BLaER1 (cell line): ENCODE measurements at regions not wholly inside any gene's neighbourhood (a gene's known extent, or its start where the extent isn't known, plus 50 kb on each side); places are given as distances from the start of the nearest gene placed in this dataset.

Source experiments
- H3K27ac ChIP-seq: shearing (Covaris generic); formaldehyde crosslinking; 2 replicates; pipeline ENCODE4 v1.8.1; 2022
- H3K27me3 ChIP-seq: shearing (Covaris generic); formaldehyde crosslinking; 2 replicates; pipeline ENCODE4 v1.8.1; 2022
- H3K36me3 ChIP-seq: shearing (Covaris generic); formaldehyde crosslinking; 2 replicates; pipeline ENCODE4 v1.8.1; 2022
- H3K4me1 ChIP-seq: shearing (Covaris generic); formaldehyde crosslinking; 2 replicates; pipeline ENCODE4 v1.8.1; 2022
- H3K4me2 ChIP-seq: shearing (Covaris generic); formaldehyde crosslinking; 2 replicates; pipeline ENCODE4 v1.8.1; 2022
- H3K4me3 ChIP-seq: shearing (Covaris generic); formaldehyde crosslinking; 2 replicates; pipeline ENCODE4 v1.8.1; 2022
- H3K9ac ChIP-seq: shearing (Covaris generic); formaldehyde crosslinking; 2 replicates; pipeline ENCODE4 v1.8.1; 2022
- H3K9me3 ChIP-seq: shearing (Covaris generic); formaldehyde crosslinking; 2 replicates; pipeline ENCODE4 v1.8.1; 2022
- H4K20me1 ChIP-seq: shearing (Covaris generic); formaldehyde crosslinking; 2 replicates; pipeline ENCODE4 v1.8.1; 2022
- Cebpa-rat ChIP-seq: shearing (Covaris generic); IDR thresholded peaks from 2 replicates; pipeline ENCODE4 v1.8.1; 2022

- Histone ChIP-seq H3K36me3 (no peaks in the 10 kb centered on the region), H3K4me2 (no peak overlapping the region), H3K27ac (no peak overlapping the region), H3K4me3 (no peak overlapping the region), H3K27me3 (no peaks in the 10 kb centered on the region), H3K9ac (no peak overlapping the region), H3K4me1 (peaks cover 9% of the 10 kb centered on the region), H3K9me3 (no peaks in the 10 kb centered on the region), H4K20me1 (no peaks in the 10 kb centered on the region)
- TF ChIP-seq Cebpa-rat: no peak
Measured at GRCh38 chr19:31548941-31549340, 199.7 kb upstream of the TSHZ3 start.

- Histone ChIP-seq H3K4me3 (no peak overlapping the region), H3K9ac (no peak overlapping the region), H3K27me3 (no peaks in the 10 kb centered on the region), H3K9me3 (no peaks in the 10 kb centered on the region), H4K20me1 (no peaks in the 10 kb centered on the region), H3K4me1 (0 out of 2 replicates have a peak, but pooled peaks cover 5% of the 10 kb centered on the region), H3K27ac (no peak overlapping the region), H3K36me3 (no peaks in the 10 kb centered on the region), H3K4me2 (no peak overlapping the region)
- no peak for TF ChIP-seq Cebpa-rat
Measured at GRCh38 chr19:31553112-31553845, 204.0 kb upstream of the TSHZ3 start.

DNA sequence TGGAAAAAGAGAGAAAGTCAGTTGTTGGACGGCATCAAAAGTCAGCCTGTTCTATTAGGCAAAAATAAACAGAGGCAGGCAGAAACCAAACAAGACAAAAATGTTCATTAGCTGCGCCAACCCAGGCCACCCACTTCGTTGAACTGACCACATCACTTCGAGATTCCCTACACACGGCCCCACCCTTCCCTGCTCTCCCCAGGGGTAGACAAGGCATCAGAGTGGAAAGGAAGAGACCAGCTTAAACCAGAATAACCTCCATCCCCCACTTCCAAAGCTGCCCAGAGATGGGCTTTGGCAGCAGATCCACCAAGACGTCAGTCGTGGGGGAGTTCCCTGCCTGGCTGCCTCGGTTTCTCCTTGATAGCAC, 204.6 kb upstream of the TSHZ3 start:
- no peak overlapping the region for H3K4me3 ChIP-seq
- H3K4me1 ChIP-seq: 0 out of 2 replicates have a peak, but pooled peaks cover 5% of the 10 kb centered on the region
- no peak for TF ChIP-seq Cebpa-rat
- no peaks in the 10 kb centered on the region for H4K20me1 ChIP-seq
- H3K9ac ChIP-seq: no peak overlapping the region
- no peaks in the 10 kb centered on the region for H3K9me3 ChIP-seq
- H3K4me2 ChIP-seq: no peak overlapping the region
- H3K27ac ChIP-seq: no peak overlapping the region
- no peaks in the 10 kb centered on the region for H3K36me3 ChIP-seq
- H3K27me3 ChIP-seq: no peaks in the 10 kb centered on the region

- Histone ChIP-seq H3K4me2 (no peak overlapping the region), H3K9me3 (no peaks in the 10 kb centered on the region), H3K27ac (no peak overlapping the region), H3K4me1 (0 out of 2 replicates have a peak, but pooled peaks cover 5% of the 10 kb centered on the region), H3K36me3 (no peaks in the 10 kb centered on the region), H3K4me3 (no peak overlapping the region), H3K27me3 (no peaks in the 10 kb centered on the region), H3K9ac (no peak overlapping the region), H4K20me1 (no peaks in the 10 kb centered on the region)
- no peak for TF ChIP-seq Cebpa-rat
Measured at GRCh38 chr19:31554360-31554759, 205.1 kb upstream of the TSHZ3 start.

GRCh38 chr19:31555634-31556215, 206.5 kb upstream of the TSHZ3 start:
- Histone ChIP-seq H3K9ac (no peak overlapping the region), H3K36me3 (no peaks in the 10 kb centered on the region), H3K27ac (no peak overlapping the region), H3K4me3 (no peak overlapping the region), H4K20me1 (no peaks in the 10 kb centered on the region), H3K27me3 (no peaks in the 10 kb centered on the region), H3K9me3 (no peaks in the 10 kb centered on the region), H3K4me1 (0 out of 2 replicates have a peak, but pooled peaks cover 5% of the 10 kb centered on the region), H3K4me2 (no peak overlapping the region)
- no peak for TF ChIP-seq Cebpa-rat

DNA sequence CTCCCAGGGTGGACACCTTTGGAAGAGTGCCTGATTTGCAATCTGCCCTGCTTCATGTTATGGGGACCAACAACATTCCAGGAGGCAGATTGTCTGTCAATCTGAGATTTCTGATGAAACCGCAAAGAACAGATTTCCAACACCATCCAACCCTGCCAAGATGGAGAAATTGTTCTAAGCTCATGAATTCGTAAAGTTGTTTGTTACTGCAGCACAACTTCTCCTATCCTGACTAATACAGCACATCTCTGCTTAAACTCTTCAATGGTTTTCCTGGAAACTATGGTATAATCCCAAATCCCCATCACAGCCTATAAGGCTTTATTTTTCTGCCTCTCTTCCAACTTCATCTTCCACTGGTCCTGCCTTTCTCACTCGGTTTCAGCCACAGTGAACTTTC, 210.3 kb upstream of the TSHZ3 start:
- H3K4me3 ChIP-seq: no peak overlapping the region

GRCh38 chr19:31560086-31561060, 211.1 kb upstream of the TSHZ3 start:
- Histone ChIP-seq H4K20me1 (no peaks in the 10 kb centered on the region), H3K27me3 (no peaks in the 10 kb centered on the region), H3K4me3 (no peak overlapping the region), H3K9me3 (no peaks in the 10 kb centered on the region), H3K4me1 (no peaks in the 10 kb centered on the region), H3K27ac (no peak overlapping the region), H3K4me2 (no peak overlapping the region), H3K9ac (no peak overlapping the region), H3K36me3 (no peaks in the 10 kb centered on the region)
- TF ChIP-seq Cebpa-rat: no peak

More for the DNA sequence above, 210.3 kb upstream of the TSHZ3 start:
- Histone ChIP-seq H3K4me2 (no peak overlapping the region), H3K4me1 (no peaks in the 10 kb centered on the region), H3K36me3 (no peaks in the 10 kb centered on the region), H3K27ac (no peak overlapping the region), H3K27me3 (no peaks in the 10 kb centered on the region), H4K20me1 (no peaks in the 10 kb centered on the region), H3K9me3 (no peaks in the 10 kb centered on the region), H3K9ac (no peak overlapping the region)
- no peak for TF ChIP-seq Cebpa-rat

DNA sequence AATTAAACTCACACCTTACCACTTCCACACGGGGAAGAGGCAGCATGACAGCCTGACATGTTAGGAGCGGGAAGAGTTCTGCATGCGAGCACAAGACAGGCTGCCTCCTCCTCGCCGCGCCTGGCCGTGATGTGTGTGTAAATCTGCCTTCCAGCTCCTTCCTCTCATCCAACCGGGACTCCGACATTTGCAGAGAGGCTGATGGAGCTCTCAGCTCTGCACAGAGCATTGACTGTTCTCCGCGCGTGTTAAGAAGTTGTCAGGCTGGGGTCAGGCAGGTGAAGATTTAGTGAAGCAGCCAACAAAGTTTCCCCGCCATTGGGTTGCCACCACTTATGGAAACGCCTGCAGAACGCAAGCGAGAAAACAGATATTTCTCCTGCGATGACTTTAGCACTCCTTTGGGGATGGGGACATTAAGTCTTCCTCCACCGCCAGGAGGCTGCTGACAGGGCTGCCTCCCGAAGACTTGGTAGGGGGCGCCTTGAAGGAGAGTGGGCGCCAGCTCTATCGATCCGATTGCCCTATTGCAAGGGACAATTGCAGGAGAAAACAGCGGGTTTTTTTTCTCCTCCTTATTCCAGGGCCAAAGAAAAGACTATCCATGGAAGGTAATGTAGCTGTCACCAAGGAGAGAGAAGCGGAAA, 213.9 kb upstream of the TSHZ3 start:
- Histone ChIP-seq H3K9me3 (no peaks in the 10 kb centered on the region), H4K20me1 (no peaks in the 10 kb centered on the region), H3K27ac (no peak overlapping the region), H3K9ac (no peak overlapping the region), H3K36me3 (no peaks in the 10 kb centered on the region), H3K27me3 (no peaks in the 10 kb centered on the region), H3K4me2 (no peak overlapping the region), H3K4me3 (no peak overlapping the region), H3K4me1 (no peaks in the 10 kb centered on the region)
- no peak for TF ChIP-seq Cebpa-rat

DNA sequence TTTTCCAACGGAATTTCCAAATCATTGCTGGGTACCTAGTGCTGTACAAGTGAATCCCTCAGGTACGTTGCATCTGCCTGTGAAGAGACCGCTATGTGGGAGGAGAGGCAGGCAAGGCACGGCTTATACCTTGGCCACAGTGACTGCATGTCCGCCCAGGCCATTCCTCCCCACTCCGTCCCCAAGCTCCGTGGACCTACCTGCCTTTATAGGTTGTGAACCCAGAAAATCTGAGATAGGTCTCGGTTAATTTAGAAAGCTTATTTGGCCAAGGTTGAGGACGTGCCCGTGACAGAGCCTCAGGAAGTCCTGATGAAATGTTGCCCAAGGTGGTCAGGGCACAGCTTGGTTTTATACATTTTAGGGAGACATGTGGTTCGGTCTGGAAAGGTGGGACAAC, 218.5 kb upstream of the TSHZ3 start:
- H3K27me3 ChIP-seq: no peaks in the 10 kb centered on the region
- no peak overlapping the region for H3K4me2 ChIP-seq
- no peak overlapping the region for H3K4me3 ChIP-seq
- no peak overlapping the region for H3K27ac ChIP-seq
- no peak overlapping the region for H3K9ac ChIP-seq
- no peak for TF ChIP-seq Cebpa-rat
- no peaks in the 10 kb centered on the region for H3K4me1 ChIP-seq
- H3K9me3 ChIP-seq: no peaks in the 10 kb centered on the region
- no peaks in the 10 kb centered on the region for H3K36me3 ChIP-seq
- H4K20me1 ChIP-seq: no peaks in the 10 kb centered on the region
